Hematopoietic multipotent progenitor cell treated with erythropoietin and hydrocortisone succinate and interleukin-3 and kit ligand, for 6 days (in vitro differentiated cells): ENCODE measurements at regions not wholly inside any gene's neighbourhood (a gene's known extent, or its start where the extent isn't known, plus 50 kb on each side); places are given as distances from the start of the nearest gene placed in this dataset.

Experiments
- DNase-seq: peaks from one replicate; pipeline ENCODE4 v3.0.0-alpha.2; 2015

DNA sequence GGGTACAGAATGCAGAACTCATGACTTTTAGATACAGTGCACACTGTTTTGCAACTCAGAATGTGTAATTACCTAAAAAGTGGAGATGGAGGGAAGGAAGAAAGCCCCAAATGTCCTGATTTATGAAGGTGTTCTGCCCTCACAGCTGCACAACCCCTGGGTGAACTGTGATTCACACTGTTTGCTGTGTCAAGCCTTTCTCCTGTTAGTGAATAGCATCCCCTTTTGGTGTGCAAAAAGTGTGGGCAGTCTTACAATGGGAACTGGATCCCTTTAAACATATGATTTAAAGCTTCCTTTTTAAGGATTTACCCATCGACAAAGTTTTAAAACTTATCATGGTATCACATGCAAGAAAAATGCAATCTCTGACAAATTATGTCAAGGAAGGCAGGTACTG lies 633.4 kb upstream of the EPHA7 start:
- DNase-seq: no peak

DNA sequence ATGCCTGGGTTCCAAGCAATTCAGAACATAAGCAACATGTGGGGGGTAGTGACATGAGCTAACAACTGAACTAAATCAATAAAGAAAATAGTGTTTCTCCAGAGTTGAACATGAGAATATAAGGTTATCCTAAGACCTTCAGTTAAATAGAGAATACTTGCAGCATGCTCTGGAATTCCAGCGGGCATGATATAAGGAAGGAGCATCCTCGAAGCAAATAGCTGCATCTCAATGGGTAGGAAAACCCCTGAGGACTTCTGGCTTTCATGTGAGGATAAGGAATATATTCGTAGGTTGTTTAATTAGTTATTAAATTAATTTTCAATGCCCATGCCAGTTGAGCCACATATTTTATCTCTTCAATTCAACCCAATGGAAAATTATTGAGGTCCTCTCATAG lies 631.2 kb upstream of the EPHA7 start:
- DNase-seq: no peak

DNA sequence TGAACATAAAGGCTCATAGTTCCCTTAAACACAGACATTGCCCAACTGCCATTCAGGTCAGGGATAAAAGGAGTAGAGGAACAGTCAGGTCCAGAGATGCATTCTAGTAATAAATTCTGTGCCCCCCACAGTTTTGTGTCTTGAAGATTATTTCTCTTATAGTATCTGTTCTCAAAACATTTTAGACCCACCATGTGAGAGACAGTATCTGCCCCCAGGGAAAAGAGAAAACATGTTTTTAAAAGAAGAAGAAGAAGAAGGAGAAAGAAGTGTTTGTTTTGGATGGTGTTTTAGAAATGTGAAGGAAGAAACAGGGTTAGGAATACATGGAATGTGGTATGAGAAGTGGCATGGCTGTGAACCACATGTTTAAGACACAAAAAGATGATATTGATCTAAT lies 629.6 kb upstream of the EPHA7 start:
- DNase-seq: no peak

DNA sequence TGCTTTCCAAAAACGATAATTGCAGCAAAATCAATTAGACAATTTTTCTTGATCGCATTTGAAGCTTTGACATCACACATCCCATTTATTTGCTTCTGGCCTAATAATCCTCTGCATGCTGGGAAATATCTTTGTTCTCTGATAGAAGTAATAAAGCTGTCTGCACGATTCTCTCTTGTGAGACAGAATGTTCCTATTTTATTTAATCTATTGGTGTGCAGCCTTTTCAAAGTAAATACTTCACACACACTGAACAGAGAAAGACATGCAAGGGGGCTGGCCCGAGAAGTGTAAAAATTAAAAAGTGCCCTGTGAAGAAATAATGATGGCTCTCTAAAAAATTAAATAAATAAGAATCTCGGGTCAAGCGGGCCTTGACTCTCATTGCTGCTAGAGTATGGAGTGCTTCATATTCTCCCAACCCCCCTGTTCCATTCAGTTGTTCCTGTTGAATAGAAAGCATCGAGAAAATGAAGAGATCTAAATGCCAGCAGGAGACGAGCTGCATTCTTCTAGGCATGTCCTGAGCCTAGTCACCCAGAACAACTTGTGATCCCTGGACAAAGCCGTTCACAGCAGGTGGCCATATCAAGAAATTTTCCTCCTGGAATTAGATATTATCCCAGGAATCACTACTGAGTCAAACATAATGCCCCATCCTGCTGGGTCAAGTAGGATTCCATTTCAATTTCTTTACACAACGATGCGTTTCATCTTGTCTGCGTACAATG lies 625.9 kb upstream of the EPHA7 start:
- DNase-seq: no peak

DNA sequence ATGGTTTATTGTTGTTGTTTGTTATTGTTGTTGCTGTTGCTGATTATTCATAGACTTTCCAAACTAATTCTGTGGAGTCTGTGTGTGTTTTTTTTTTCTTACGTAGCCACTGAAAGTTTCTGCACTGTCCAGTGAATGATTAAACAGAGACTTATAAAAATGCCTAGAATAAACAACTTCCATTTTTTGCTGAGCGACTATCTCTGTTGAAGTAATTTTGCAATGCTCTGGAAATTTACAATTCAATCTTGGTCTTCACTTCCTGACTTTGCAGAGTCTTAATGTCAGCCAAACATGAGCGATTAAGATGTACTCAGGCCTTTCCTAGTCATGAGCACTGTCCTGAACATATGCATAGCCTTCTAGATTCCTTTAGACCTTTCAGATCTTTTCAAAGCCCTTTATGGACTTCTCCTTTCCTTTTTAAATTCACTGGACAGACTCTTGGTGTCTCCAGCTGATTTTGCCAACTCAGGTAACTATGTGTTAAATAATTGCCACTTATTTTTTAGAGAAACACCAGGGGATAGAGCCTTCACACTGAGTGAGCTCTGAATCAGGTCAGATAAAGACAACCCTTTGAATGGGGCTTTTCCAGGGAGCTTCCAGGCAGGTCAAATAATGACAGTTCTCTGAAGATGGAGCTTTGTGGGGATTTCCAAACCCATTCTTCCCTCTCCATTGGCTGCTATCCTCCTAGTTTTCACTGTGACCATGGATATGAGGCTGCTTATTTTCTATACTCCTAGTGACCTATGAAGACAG lies 622.8 kb upstream of the EPHA7 start:
- no peak for DNase-seq

DNA sequence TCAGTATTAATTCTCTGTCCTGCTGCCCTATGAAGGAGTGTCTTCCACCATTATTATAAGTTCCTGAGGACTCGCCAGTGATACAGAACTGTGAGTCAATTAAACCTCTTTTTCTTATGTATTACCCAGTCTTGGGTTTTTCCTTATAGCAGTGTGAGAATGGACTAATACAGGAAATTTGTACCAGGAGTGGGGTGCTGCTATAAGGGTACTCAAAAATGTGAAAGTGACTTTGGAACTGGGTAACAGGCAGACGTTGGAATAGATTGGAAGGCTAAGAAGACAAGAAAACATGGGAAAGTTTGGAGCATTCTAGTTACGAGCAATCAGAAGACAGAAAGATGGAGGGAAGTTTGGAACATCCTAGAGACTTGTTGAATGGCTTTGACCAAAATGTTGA lies 616.7 kb upstream of the EPHA7 start:
- DNase-seq: no peak

DNA sequence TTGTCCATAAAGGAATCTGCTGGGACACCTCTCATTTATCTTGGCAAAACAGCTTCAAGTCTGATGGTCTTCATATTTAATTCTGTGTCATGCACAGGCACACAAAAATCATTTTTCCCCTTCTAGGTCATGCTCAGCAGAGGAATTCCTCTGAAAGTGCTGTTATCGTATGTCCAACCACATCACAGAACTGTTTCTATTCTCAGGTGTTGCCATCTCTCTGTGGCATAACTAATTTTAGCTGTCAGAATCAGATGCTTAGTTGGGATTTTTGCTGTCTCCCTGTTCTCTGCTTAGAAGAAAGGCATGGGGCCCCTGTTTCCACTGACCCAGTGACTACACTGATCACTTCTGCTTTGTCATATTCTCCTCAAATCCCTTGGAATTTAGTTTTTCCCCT lies 608.0 kb upstream of the EPHA7 start:
- no peak for DNase-seq

DNA sequence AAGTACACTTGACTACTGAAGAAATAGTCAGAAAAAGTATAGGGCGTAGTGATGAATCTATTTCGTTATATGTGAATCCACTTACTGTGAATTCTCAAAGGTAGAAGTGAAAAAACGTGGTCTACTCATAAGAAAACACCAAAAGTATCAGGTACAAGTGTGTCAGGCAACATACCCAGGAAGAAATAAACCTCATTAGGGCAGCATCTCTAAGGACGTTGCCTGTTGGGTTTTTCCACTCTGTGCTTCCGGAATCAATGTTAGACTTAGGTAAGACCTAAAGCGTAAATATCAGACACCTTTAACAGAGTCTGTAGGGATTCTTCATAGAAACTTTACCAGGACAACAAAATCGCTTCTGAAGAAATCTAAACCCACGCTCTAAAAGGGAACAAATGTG lies 607.2 kb upstream of the EPHA7 start:
- DNase-seq: no peak

DNA sequence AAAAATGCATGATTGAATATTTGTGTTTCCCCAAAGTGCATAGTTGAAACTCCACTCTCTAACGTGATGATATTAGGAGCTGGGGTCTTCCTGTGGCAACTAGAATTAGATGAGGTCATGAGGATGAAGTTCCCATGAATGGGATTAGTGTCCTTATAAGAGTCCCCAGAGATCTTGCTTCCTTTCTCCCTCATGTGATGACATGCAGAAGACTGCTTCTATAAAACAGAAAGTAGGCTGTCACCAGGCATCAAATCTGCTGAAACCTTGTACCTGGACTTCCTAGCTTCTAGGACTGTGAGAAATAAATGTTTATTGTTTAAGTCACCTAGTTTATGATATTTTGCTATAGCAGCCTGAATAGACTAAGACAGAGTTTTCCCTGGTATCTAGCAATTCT lies 586.5 kb upstream of the EPHA7 start:
- no peak for DNase-seq

DNA sequence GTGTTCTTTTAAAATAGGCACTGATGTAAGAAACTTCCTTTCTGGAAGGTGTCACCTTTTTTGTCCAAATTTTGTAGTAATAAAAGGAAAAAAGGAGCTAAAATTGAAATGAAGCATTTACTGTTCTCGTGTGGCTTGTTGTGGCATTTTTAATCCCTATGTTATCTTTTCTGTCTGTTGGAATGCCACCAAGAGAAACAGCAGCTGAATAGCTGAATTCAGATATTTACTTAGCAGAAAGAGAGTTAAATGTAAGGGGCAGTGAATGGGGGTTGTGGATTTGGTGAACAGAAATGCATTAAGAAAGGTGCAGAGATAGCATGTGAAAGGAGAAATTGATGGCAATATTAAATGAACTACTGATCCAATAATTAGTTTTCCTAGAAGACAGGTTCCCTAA lies 573.6 kb upstream of the EPHA7 start:
- no peak for DNase-seq

DNA sequence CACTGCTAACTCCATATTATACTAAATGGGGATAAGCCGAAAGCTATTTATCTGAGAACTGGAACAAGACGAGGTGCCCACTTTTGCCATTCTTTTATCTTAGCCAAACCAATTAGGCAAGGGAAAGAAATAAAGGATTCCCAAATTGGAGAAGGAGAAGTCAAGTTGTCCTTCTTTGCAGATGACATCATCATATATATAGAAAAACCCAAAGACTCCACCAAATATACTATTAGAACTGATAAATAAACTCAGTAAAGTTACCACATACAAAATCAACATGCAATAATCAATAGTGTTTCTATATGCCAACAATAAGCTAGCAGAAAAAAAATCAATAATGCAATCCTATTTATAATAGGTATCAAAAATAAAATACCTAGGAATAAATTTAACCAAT lies 570.3 kb upstream of the EPHA7 start:
- no peak for DNase-seq

DNA sequence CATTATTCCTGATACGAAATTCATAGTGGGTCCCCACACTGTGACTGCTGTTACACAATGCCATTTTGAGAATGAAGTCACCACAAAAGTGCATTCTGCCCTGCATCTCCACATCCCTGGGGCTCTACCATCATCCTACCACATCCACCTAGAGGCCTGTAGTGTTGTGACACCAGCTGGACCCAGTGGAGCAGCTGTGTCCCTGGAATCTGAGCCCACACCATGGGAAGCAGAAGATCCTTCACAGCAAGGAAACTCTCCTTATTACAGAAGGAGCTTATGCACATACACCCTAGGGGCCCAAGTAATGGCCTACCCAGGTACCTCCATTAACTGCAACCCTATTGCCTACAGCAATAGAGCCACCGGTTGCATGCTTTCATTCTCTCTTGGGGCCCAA lies 566.6 kb upstream of the EPHA7 start:
- DNase-seq: no peak

DNA sequence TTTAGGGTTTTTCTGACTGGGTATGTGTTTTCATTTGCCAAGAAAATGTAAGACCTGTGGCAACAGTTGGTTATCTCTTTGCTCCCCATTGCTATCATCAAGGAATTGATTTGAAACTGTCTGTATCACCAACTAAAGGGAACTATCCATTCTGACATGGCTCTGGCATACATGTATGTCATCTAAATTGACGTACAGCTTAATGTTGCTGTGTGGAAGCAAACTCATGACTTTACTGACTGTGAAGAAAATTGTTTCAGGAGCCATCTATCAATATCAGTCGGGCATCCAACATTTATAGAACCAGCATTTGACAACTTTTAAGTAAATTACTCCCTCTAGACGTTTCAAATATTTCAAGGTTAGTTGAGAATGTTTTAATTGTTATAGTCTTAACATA lies 555.8 kb upstream of the EPHA7 start:
- no peak for DNase-seq

DNA sequence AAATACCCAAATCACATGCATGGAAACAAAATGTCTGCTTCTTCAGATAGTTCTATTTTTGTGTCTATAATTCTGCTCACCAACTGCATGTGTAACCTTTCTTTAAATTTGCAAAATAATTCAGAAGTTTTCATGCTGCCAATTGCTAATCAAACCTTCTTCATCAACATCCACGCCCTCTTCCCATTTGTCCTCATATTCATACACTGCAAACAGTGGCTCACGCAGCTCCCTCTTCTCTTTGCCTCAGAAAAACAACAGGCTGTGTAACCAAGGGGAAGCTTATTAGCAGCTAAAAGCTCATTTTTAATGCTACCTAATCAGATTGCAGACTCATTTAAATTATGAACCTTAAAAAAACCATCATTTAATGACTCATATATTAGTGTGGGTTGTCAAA lies 555.0 kb upstream of the EPHA7 start:
- DNase-seq: no peak

DNA sequence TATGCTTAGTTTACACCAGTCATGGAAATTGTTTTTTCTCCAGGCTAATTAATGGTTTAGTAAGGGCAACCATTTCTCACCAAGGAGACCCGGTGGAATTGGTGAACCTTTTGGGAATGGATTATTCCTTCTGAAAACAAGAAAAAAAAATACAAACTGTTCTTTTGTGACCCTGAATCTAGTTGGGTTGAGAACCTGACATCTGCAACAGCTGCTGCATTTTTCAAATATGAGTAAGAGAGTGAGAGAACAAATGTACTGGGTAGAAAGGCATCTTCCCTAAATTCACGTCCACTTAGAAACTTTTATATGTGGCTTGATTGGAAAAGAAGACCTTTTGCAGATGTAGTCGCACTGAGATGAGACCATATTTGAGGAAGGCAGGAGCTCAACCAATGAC lies 553.4 kb upstream of the EPHA7 start:
- DNase-seq: no peak

DNA sequence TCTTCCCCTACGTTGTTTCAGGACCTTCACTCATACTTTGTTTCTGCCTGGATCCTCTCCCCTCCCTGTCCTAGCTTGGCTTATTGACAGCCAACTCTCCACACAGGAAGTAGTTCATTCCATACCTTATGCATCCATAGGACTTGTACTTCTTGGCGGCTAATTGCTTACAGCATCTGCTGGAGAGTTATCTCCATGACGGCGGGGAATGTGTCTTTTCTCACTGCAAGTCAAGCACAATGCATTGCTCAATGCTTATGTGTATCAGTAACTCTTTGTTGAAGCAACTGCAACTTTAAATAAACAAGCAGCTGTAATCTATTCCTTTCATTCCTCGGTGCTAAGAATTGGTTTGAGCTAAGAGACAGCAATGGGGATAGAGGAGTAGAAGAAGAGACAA lies 551.3 kb upstream of the EPHA7 start:
- DNase-seq: no peak

DNA sequence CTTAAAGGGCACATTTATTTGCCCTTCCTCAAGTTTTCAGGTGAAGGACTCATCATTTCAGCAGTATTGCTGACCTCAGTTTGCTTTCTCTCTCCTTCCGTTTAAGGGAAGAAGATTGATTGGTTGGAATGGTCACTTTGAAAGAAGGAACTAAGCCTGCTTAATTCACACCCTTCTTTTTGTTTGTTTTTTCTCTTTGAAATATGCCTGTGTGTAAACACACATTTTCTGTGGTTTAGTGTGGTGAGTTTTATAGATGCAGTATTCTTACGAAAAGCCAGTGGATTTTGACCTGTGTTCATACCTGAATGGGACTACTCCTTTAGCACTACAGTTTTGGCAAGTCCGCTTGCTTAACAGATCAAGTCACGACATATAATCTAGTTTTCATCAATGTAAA lies 548.8 kb upstream of the EPHA7 start:
- DNase-seq: no peak

DNA sequence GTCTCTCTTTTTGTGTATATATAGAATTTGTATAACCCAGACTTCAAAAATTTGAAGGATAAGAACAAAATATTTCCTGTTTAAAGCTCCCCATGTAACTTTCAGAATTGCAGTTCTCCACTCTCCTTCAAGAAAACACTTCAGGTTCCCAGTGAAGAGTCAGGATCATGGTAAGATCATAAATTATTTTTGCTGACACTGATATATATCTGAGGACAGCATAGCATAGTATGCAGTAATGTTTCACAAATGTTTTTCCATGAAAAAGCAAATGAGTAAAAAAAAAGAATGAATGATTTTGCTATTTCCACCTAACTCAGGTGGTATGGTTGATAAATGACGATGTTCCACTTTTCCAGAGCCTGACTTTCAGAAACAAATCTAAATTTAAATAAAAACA lies 545.6 kb upstream of the EPHA7 start:
- DNase-seq: no peak

DNA sequence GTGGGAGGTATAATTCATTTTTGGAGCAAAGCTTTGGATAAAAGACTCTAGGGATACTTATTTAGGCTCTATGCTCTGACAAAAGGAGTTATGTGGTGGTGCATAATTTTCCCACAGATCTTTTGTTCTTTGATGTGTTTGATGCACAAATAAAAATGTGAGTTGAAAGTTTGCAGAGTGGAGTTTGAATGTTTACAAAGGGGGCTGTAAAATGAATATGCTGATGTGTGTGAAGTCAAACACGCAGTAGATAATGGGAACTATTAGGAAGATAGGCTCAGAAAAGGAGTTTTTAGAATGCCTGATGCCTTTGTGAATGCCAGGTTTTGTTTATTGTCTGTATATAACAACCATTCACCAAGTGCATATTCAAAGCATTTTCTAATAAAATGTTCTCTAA lies 545.0 kb upstream of the EPHA7 start:
- DNase-seq: no peak

DNA sequence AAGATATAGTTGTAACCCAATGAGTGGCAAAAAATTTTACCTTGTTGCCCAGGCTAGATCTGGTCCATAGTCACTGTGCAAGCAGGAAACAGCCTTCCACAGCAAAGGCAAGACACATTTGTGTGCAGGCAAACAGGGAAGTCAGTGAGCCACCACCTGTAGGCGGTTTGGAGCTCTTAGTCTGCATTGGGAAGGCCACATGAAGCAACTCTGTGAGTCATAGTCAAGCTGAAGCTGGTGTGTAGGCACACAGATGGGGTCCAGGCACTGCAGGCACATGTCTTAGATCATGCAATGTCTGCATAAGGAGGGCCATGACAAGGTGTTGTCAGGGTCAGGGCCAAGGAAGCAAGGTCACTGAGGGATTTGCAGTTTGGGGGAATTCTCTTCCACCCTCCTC lies 543.2 kb upstream of the EPHA7 start:
- DNase-seq: no peak

DNA sequence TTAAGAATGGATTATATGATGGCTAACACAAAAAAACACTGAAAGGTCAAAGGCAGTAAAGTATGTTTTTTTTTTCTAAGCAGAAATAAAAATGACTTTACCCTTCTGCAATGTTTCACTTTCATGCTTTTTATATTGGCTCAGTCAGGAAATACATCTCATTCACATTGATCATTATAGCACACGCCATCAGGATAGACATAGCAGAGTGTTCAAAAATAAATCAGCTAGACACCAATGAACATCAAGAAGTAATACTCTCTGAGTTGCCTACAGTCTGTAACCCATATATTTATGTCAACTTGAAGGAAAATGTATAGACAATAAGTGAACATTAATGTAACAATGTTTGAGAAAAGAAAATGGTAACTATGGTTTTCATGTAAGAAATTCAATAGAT lies 535.2 kb upstream of the EPHA7 start:
- DNase-seq: no peak

DNA sequence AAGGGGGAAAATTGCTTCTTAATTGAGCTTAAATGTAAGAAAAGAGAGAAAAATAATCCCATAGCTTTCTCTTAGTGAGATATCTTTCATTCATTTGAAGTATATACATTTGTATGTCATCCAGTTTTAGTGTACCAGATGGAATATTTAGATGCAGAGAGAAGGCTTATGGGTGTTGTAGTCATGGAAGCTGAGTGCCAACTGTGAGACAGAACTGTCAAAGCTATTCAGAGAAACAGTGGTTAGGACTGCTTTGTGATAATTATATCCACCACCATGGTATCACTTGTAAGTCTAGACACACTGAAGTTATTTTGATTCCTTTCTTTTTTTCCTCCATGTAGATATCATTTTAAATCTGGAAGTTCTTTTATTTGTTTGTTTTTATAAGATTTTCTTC lies 524.3 kb upstream of the EPHA7 start:
- DNase-seq: no peak

DNA sequence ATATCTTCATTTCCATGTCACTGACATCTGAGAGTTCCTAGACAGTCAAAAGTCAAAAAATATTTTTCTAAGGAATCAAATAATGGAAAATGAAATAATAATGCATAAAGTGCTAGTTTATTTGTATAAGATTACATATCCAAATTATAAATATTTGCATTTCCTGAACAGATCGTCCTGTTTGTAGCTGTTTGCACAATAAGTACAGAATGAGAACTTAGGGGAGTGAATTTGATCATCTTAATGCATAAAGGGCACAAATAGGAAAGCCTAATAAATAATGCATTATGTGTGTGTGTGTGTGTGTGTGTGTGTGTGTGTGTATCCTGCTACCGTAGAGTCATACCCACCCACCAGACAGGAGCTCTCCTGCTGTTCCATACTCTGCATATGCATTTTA lies 521.0 kb upstream of the EPHA7 start:
- DNase-seq: no peak

DNA sequence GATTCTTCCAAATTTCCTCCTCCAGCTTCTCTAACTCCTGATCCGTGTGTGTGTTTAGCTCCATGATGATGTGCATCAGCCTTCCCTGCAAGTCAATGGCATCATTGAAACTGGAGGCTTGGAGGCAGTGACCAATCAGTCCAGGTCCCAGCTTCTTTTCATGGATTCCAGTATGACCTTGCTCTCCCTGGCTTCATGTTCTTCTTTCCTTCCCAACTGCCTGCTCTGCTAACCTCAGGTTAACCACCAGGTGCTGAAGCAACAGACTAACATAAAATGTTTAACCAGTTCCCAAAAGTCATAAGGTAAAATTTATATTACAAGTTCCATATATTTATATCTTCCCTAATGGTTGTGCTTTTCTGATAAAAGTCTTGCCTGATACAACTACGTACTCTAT lies 512.8 kb upstream of the EPHA7 start:
- no peak for DNase-seq

DNA sequence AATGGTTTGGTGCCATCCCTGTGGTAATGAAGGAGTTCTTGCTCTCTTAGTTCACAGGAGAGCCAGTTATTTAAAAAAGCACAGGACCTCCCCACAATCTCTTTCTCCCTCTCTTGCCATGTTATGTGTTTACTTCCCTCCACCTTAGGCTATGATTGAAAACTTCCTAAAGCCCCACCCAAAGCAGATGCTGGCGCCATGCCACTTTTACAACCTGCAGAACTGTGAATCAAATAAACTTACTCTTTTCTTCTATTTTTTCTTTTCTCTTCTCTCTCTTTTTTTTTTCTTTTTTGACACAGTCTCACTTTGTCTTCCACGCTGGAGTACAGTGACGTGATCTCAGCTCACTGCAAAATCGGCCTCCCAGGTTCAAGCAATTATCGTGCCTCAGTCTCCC lies 508.4 kb upstream of the EPHA7 start:
- DNase-seq: no peak
